MCF 10A (cell line): ENCODE measurements at regions not wholly inside any gene's neighbourhood (a gene's known extent, or its start where the extent isn't known, plus 50 kb on each side); places are given as distances from the start of the nearest gene placed in this dataset.

Experiments
- BruUV-seq: library from RNA; stranded (reverse); fragments of 400-500 nt; replicated peaks from 2 replicates; lab custom pipeline; 2021; lab: Mats Ljungman, UMichigan
- CTCF ChIA-PET: fragments of 300-600 bp; sonication (Branson Sonifier 250); formaldehyde crosslinking; extraction: SDS; loops from one replicate; lab custom pipeline; 2021; ENCODE audit warnings: antibody characterized with exemption, inconsistent platforms; lab: Yijun Ruan, JAX
- POLR2A ChIA-PET: fragments of 300-600, 350-650 bp; sonication (Branson Sonifier 250); formaldehyde crosslinking; extraction: SDS; loops from one replicate; lab custom pipeline; 2020; ENCODE audit warnings: antibody characterized with exemption, inconsistent platforms; lab: Yijun Ruan, JAX
- DNase-seq: peaks from one replicate; pipeline ENCODE4 v3.0.0-alpha.2; 2018; ENCODE audit not compliant: unreplicated experiment
- H3K27ac Mint-ChIP-seq: one replicate; pipeline ENCODE4 v1.8.0; 2022; ENCODE audit warnings: mild to moderate bottlenecking, low read depth, mixed read lengths; ENCODE audit not compliant: unreplicated experiment
- H3K27me3 Mint-ChIP-seq: one replicate; pipeline ENCODE4 v1.8.0; 2022; ENCODE audit warnings: mixed read lengths; ENCODE audit not compliant: insufficient read depth, unreplicated experiment
- H3K36me3 Mint-ChIP-seq: one replicate; pipeline ENCODE4 v1.8.0; 2022; ENCODE audit warnings: mild to moderate bottlenecking, moderate library complexity, mixed read lengths; ENCODE audit not compliant: insufficient read depth, unreplicated experiment
- H3K4me1 Mint-ChIP-seq: one replicate; pipeline ENCODE4 v1.8.0; 2022; ENCODE audit warnings: mixed read lengths; ENCODE audit not compliant: insufficient read depth, unreplicated experiment
- H3K4me3 Mint-ChIP-seq: one replicate; pipeline ENCODE4 v1.8.0; 2022; ENCODE audit warnings: mild to moderate bottlenecking, moderate library complexity, mixed read lengths; ENCODE audit not compliant: unreplicated experiment
- H3K9me3 Mint-ChIP-seq: one replicate; pipeline ENCODE4 v1.8.0; 2022; ENCODE audit warnings: mixed read lengths; ENCODE audit not compliant: unreplicated experiment
- intact Hi-C: fragments of 100-400 bp; cut with micrococcal nuclease; formaldehyde crosslinking; loops from 2 replicates; pipeline ENCODE4 v1.14.1; 2022
- TF ChIP-seq, protein P1 (sequence below): fragments of 200-600 bp; IDR thresholded peaks from one replicate; pipeline ENCODE4 v1.8.0; 2022; ENCODE audit warnings: antibody characterized with exemption, mild to moderate bottlenecking; ENCODE audit not compliant: unreplicated experiment

- CTCF ChIA-PET: no interaction called here
- no TSS peak for BruUV-seq
- H3K4me1 Mint-ChIP-seq: no peaks in the 10 kb centered on the region
- H3K36me3 Mint-ChIP-seq: no peaks in the 10 kb centered on the region
- no peak overlapping the region for H3K27ac Mint-ChIP-seq
- intact Hi-C loops: no loop called here
- POLR2A ChIA-PET: no interaction called here
- H3K9me3 Mint-ChIP-seq: no peaks in the 10 kb centered on the region
- H3K27me3 Mint-ChIP-seq: peaks cover 24% of the 10 kb centered on the region
- TF ChIP-seq, protein P1, sequence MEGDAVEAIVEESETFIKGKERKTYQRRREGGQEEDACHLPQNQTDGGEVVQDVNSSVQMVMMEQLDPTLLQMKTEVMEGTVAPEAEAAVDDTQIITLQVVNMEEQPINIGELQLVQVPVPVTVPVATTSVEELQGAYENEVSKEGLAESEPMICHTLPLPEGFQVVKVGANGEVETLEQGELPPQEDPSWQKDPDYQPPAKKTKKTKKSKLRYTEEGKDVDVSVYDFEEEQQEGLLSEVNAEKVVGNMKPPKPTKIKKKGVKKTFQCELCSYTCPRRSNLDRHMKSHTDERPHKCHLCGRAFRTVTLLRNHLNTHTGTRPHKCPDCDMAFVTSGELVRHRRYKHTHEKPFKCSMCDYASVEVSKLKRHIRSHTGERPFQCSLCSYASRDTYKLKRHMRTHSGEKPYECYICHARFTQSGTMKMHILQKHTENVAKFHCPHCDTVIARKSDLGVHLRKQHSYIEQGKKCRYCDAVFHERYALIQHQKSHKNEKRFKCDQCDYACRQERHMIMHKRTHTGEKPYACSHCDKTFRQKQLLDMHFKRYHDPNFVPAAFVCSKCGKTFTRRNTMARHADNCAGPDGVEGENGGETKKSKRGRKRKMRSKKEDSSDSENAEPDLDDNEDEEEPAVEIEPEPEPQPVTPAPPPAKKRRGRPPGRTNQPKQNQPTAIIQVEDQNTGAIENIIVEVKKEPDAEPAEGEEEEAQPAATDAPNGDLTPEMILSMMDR: no peak
- no peak overlapping the region for H3K4me3 Mint-ChIP-seq
- DNase-seq: no peak
These were observed 98.9 kb upstream of the FOXD3 start for GRCh38 chr1:63223426-63223825.

DNA sequence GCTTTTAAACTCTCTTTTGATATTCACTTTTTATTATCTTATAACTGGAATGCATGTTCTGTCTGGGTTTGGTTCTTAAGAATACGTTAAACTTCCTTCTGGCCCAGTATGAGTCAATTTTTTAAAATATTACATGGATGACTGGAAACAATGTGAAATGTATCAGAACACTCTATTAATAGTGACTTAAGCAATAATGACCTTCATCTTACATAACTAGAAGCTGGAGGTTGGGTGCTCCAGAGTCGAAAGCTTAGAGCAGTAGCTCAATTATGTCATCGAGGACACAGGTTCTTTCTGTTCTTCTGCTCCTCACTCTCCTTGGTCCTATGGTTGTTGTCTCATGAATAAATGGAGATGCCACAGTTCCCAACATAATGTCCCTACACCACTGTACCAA, 91.6 kb upstream of the FOXD3 start:
- TF ChIP-seq, protein P1: no peak
- CTCF ChIA-PET: interaction anchor here (0.5 to 0.7 kb wide), 2 partner anchors 36 to 78 kb away, joined by 3 read pairs; no protein-coding TSS in a partner anchor
- intact Hi-C loops: no loop called here

DNA sequence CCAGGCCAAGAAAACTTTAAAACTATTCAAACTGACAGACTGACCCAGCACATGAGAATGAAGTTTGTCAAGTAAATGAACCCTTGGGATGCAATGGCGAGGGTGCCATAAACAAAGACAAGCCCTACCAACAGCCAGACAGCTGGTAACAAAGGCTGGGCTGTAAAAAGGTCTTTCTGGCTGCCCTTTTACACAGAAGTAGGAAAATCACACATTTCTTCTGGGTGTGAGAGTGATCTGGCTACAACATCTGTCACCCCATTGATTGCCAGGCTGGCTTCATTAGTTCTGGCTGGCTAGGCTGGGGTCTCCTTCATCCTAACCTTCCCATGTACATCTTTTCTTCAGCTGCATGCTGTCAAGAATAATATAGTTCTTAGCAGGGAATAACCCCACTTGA, 83.6 kb upstream of the FOXD3 start:
- H3K36me3 Mint-ChIP-seq: no peaks in the 10 kb centered on the region
- no peak overlapping the region for H3K27ac Mint-ChIP-seq
- no TSS peak for BruUV-seq
- intact Hi-C loops: no loop called here
- no peaks in the 10 kb centered on the region for H3K4me1 Mint-ChIP-seq
- TF ChIP-seq, protein P1: no peak
- no peaks in the 10 kb centered on the region for H3K27me3 Mint-ChIP-seq
- H3K4me3 Mint-ChIP-seq: no peak overlapping the region
- no peaks in the 10 kb centered on the region for H3K9me3 Mint-ChIP-seq
- POLR2A ChIA-PET: interaction anchor here (0.9 kb wide), 1 partner anchor 11 kb away, joined by 5 read pairs; no protein-coding TSS in a partner anchor
- CTCF ChIA-PET: interaction anchor here (0.7 kb wide), 1 partner anchor 77 kb away, joined by 3 read pairs; no protein-coding TSS in a partner anchor
- DNase-seq: no peak

More for the DNA sequence above, 91.6 kb upstream of the FOXD3 start:
- H3K36me3 Mint-ChIP-seq: no peaks in the 10 kb centered on the region
- POLR2A ChIA-PET: interaction anchor here (0.8 kb wide), 1 partner anchor 31 kb away, joined by 3 read pairs; no protein-coding TSS in a partner anchor
- DNase-seq: peak; percentile 4
- no peak overlapping the region for H3K4me3 Mint-ChIP-seq
- H3K4me1 Mint-ChIP-seq: no peaks in the 10 kb centered on the region
- H3K9me3 Mint-ChIP-seq: no peaks in the 10 kb centered on the region
- H3K27ac Mint-ChIP-seq: no peak overlapping the region
- H3K27me3 Mint-ChIP-seq: no peaks in the 10 kb centered on the region
- no TSS peak for BruUV-seq

GRCh38 chr1:63245186-63245585, 77.2 kb upstream of the FOXD3 start:
- Mint-ChIP-seq H3K36me3 (no peaks in the 10 kb centered on the region), H3K9me3 (no peaks in the 10 kb centered on the region), H3K4me1 (no peaks in the 10 kb centered on the region), H3K27me3 (no peaks in the 10 kb centered on the region), H3K4me3 (no peak overlapping the region), H3K27ac (no peak overlapping the region)
- intact Hi-C loops: no loop called here
- POLR2A ChIA-PET: no interaction called here
- no TSS peak for BruUV-seq
- TF ChIP-seq, protein P1: no peak
- CTCF ChIA-PET: no interaction called here
- DNase-seq: no peak
